Lower leg skin (tissue), 4 donors: ENCODE measurements at regions not wholly inside any gene's neighbourhood (a gene's known extent, or its start where the extent isn't known, plus 50 kb on each side); places are given as distances from the start of the nearest gene placed in this dataset.

Experiments used
- DNase-seq, 2 donors: peaks; one replicate each; pipeline ENCODE4 v3.0.0-alpha.2; 2019; ENCODE audit warnings: low spot score in 2 of 2
- H3K4me3 ChIP-seq: fragments of 200-600 bp; sonication (generic); 2 replicates; pipeline ENCODE4 v1.5.1; 2017; ENCODE audit warnings: mild to moderate bottlenecking, low read depth; ENCODE audit not compliant: poor library complexity, severe bottlenecking
- CTCF ChIP-seq, 3 donors: fragments of 450-650 bp; IDR thresholded peaks; one replicate each; pipeline ENCODE4 v1.5.1; 2016; ENCODE audit warnings: antibody characterized with exemption in 3 of 3, mild to moderate bottlenecking in 3 of 3, moderate library complexity in 2 of 3
- POLR2A ChIP-seq, 2 donors: fragments of 450-650 bp; IDR thresholded peaks; one replicate each; pipeline ENCODE4 v1.6.1; 2016 to 2017; ENCODE audit warnings: antibody characterized with exemption in 2 of 2, mild to moderate bottlenecking in 1 of 2, moderate library complexity in 1 of 2
- WGBS, 2 donors: methylation state at CpG; one replicate each; pipeline ENCODE4 v1.1.5; 2018; 5-methylcytosine and 5-hydroxymethylcytosine counted together
- intact Hi-C: fragments of 100-400 bp; cut with DNase I; formaldehyde crosslinking; loops from one replicate; pipeline ENCODE4 v1.15.0; 2023; ENCODE audit warnings: low total_unique reads

GRCh38 chr2:190807886-190808285 is 72.7 kb upstream of the GLS start:
- WGBS, 2 donors, result 100% methylated on average over 2 of the region's 2 CpGs
- intact Hi-C loops, result no loop called here
- DNase-seq, result no peak
- no peak overlapping the region for H3K4me3 ChIP-seq
- TF ChIP-seq CTCF (IDR thresholded peaks at IDR 0.05), result no peak
- TF ChIP-seq POLR2A (IDR thresholded peaks at IDR 0.05), result no peak

GRCh38 chr2:190809139-190809764 is 71.4 kb upstream of the GLS start:
- intact Hi-C loops, result no loop called here
- WGBS, 2 donors, result 88 to 89% methylated on average over 5 of the region's 5 CpGs
- no peak for DNase-seq

GRCh38 chr2:190809876-190810525 is 70.6 kb upstream of the GLS start:
- 57 to 70% methylated on average over 4 of the region's 4 CpGs for WGBS, 2 donors

More at GRCh38 chr2:190809139-190809764, 71.4 kb upstream of the GLS start:
- TF ChIP-seq POLR2A (IDR thresholded peaks at IDR 0.05) (no peak), CTCF (IDR thresholded peaks at IDR 0.05) (no peak)
- H3K4me3 ChIP-seq, result no peak overlapping the region

GRCh38 chr2:190810981-190811587 is 69.5 kb upstream of the GLS start:
- H3K4me3 ChIP-seq, result no peak overlapping the region
- 73 to 93% methylated on average over 5 of the region's 5 CpGs for WGBS, 2 donors
- intact Hi-C loops, result no loop called here
- DNase-seq, result no peak
- no peak for TF ChIP-seq CTCF (IDR thresholded peaks at IDR 0.05)
- TF ChIP-seq POLR2A (IDR thresholded peaks at IDR 0.05), result no peak

More at GRCh38 chr2:190809876-190810525, 70.6 kb upstream of the GLS start:
- no peak for DNase-seq
- TF ChIP-seq CTCF (IDR thresholded peaks at IDR 0.05), result no peak
- no peak for TF ChIP-seq POLR2A (IDR thresholded peaks at IDR 0.05)
- intact Hi-C loops, result no loop called here
- no peak overlapping the region for H3K4me3 ChIP-seq

GRCh38 chr2:190811811-190812210 is 68.8 kb upstream of the GLS start:
- intact Hi-C loops, result no loop called here
- no peak for DNase-seq
- no peak overlapping the region for H3K4me3 ChIP-seq
- no peak for TF ChIP-seq POLR2A (IDR thresholded peaks at IDR 0.05)
- TF ChIP-seq CTCF (IDR thresholded peaks at IDR 0.05), result no peak
